Peyer's patch (tissue), 4 donors: ENCODE measurements at regions not wholly inside any gene's neighbourhood (a gene's known extent, or its start where the extent isn't known, plus 50 kb on each side); places are given as distances from the start of the nearest gene placed in this dataset.
A peak's percentile ranks its signal among the peaks of the same experiment; 100 is the strongest.

ENCODE experiments used
- DNase-seq, 3 donors: peaks; one replicate each; pipeline ENCODE4 v3.0.0-alpha.2; 2017 to 2019
- H3K27ac ChIP-seq, 4 donors: fragments of 200-600 bp; sonication (generic); one replicate each; pipeline ENCODE4 v1.5.1; 2016 to 2019
- H3K27me3 ChIP-seq, 2 donors: fragments of 200-600 bp; sonication (generic); one replicate each; pipeline ENCODE4 v1.5.1; 2019
- H3K36me3 ChIP-seq, 3 donors: fragments of 200-600 bp; sonication (generic); one replicate each; pipeline ENCODE4 v1.5.1; 2016 to 2019
- H3K4me1 ChIP-seq, 4 donors: fragments of 200-600 bp; sonication (generic); one replicate each; pipeline ENCODE4 v1.5.1; 2016 to 2019
- H3K4me3 ChIP-seq, 4 donors: fragments of 200-600 bp; sonication (generic); 1 replicate in 3 of 4; 2 replicates in 1 of 4; pipeline ENCODE4 v1.5.1; 2016 to 2019; ENCODE audit warnings: mild to moderate bottlenecking in 1 of 4
- H3K9me3 ChIP-seq, 4 donors: fragments of 200-600 bp; sonication (generic); one replicate each; pipeline ENCODE4 v1.5.1; 2016 to 2019; ENCODE audit warnings: mild to moderate bottlenecking in 1 of 4
- CTCF ChIP-seq, 6 experiments: fragments of 450-650 bp in 4 of 6; fragments of 200-600 bp in 2 of 6; sonication (generic) in 1 of 6; IDR thresholded peaks; one replicate each; pipeline ENCODE4 v1.5.1; 2017 to 2019; ENCODE audit warnings: antibody characterized with exemption in 6 of 6, mild to moderate bottlenecking in 3 of 6, moderate library complexity in 1 of 6
- POLR2A ChIP-seq, 2 donors: fragments of 450-650 bp; IDR thresholded peaks; one replicate each; pipeline ENCODE4 v1.5.1; 2017; ENCODE audit warnings: antibody characterized with exemption in 2 of 2, mild to moderate bottlenecking in 2 of 2, moderate library complexity in 2 of 2

- Histone ChIP-seq H3K36me3 (no peaks in the 10 kb centered on the region), H3K4me1 (no peaks in the 10 kb centered on the region), H3K27me3 (no peaks in the 10 kb centered on the region), H3K9me3 (no peaks in the 10 kb centered on the region), H3K4me3 (no peak overlapping the region), H3K27ac (no peak overlapping the region)
- TF ChIP-seq CTCF (IDR thresholded peaks at IDR 0.05) (no peak), POLR2A (IDR thresholded peaks at IDR 0.05) (no peak)
- no peak for DNase-seq
Measured at GRCh38 chr6:2596222-2596621, 154.5 kb downstream of the MYLK4 start.

- Histone ChIP-seq H3K27ac (no peak overlapping the region), H3K36me3 (no peaks in the 10 kb centered on the region), H3K9me3 (no peaks in the 10 kb centered on the region), H3K27me3 (no peaks in the 10 kb centered on the region), H3K4me3 (no peak overlapping the region), H3K4me1 (no peaks in the 10 kb centered on the region)
- no peak for DNase-seq
- TF ChIP-seq CTCF (IDR thresholded peaks at IDR 0.05) = no peak
- TF ChIP-seq POLR2A (IDR thresholded peaks at IDR 0.05) = no peak
Measured at GRCh38 chr6:2594868-2595267, 155.9 kb downstream of the MYLK4 start.

GRCh38 chr6:2593167-2593566 lies 157.6 kb downstream of the MYLK4 start:
- DNase-seq = no peak
- H3K4me1 ChIP-seq = no peaks in the 10 kb centered on the region
- no peaks in the 10 kb centered on the region for H3K27me3 ChIP-seq
- H3K36me3 ChIP-seq = no peaks in the 10 kb centered on the region
- H3K9me3 ChIP-seq = peaks cover 0 to 7% (median 0%) of the 10 kb centered on the region in 4 donors
- no peak overlapping the region for H3K4me3 ChIP-seq
- no peak overlapping the region for H3K27ac ChIP-seq
- TF ChIP-seq CTCF (IDR thresholded peaks at IDR 0.05) (no peak), POLR2A (IDR thresholded peaks at IDR 0.05) (no peak)

GRCh38 chr6:2589171-2589661 lies 161.5 kb downstream of the MYLK4 start:
- H3K27ac ChIP-seq = no peak overlapping the region

GRCh38 chr6:2583459-2583858 lies 167.3 kb downstream of the MYLK4 start:
- H3K9me3 ChIP-seq = no peaks in the 10 kb centered on the region
- no peak for TF ChIP-seq CTCF (IDR thresholded peaks at IDR 0.05)
- TF ChIP-seq POLR2A (IDR thresholded peaks at IDR 0.05) = no peak
- no peak overlapping the region for H3K27ac ChIP-seq
- no peaks in the 10 kb centered on the region for H3K4me1 ChIP-seq
- no peaks in the 10 kb centered on the region for H3K36me3 ChIP-seq
- no peak overlapping the region for H3K4me3 ChIP-seq
- no peak for DNase-seq
- H3K27me3 ChIP-seq = no peaks in the 10 kb centered on the region

More at GRCh38 chr6:2589171-2589661, 161.5 kb downstream of the MYLK4 start:
- no peak for TF ChIP-seq CTCF (IDR thresholded peaks at IDR 0.05)
- TF ChIP-seq POLR2A (IDR thresholded peaks at IDR 0.05) = no peak
- Histone ChIP-seq H3K4me3 (no peak overlapping the region), H3K4me1 (no peaks in the 10 kb centered on the region), H3K9me3 (peaks cover 0 to 7% (median 0%) of the 10 kb centered on the region in 4 donors), H3K36me3 (no peaks in the 10 kb centered on the region), H3K27me3 (no peaks in the 10 kb centered on the region)
- peak in 1 of 3 donors; percentile 58 for DNase-seq

GRCh38 chr6:2582268-2582667 lies 168.5 kb downstream of the MYLK4 start:
- no peaks in the 10 kb centered on the region for H3K36me3 ChIP-seq
- TF ChIP-seq POLR2A (IDR thresholded peaks at IDR 0.05) = no peak
- H3K27me3 ChIP-seq = no peaks in the 10 kb centered on the region
- H3K4me3 ChIP-seq = no peak overlapping the region
- H3K9me3 ChIP-seq = no peaks in the 10 kb centered on the region
- H3K4me1 ChIP-seq = no peaks in the 10 kb centered on the region
- DNase-seq = no peak
- H3K27ac ChIP-seq = no peak overlapping the region
